WERI-Rb-1 (cell line): ENCODE measurements at regions not wholly inside any gene's neighbourhood (a gene's known extent, or its start where the extent isn't known, plus 50 kb on each side); places are given as distances from the start of the nearest gene placed in this dataset.

Experiments used
- DNase-seq: peaks from one replicate; pipeline ENCODE4 v3.0.0-alpha.2; 2020
- H3K27ac ChIP-seq: fragments of 250-450 bp; sonication (Bioruptor Pico); 2 replicates; pipeline ENCODE4 v1.5.1; 2020; ENCODE audit warnings: mild to moderate bottlenecking, moderate library complexity
- H3K27me3 ChIP-seq: fragments of 250-450 bp; sonication (Bioruptor Pico); 2 replicates; pipeline ENCODE4 v1.5.1; 2021; ENCODE audit warnings: mild to moderate bottlenecking, low read depth, moderate library complexity; ENCODE audit not compliant: insufficient read depth, severe bottlenecking
- H3K36me3 ChIP-seq: fragments of 250-450 bp; sonication (Bioruptor Pico); 2 replicates; pipeline ENCODE4 v1.5.1; 2020; ENCODE audit warnings: mild to moderate bottlenecking, moderate library complexity
- H3K4me3 ChIP-seq: 2 replicates; pipeline ENCODE4 v1.5.1; 2011; ENCODE audit warnings: low read depth, mild to moderate bottlenecking, control low read depth, low read length
- H3K9me3 ChIP-seq: fragments of 250-450 bp; sonication (Bioruptor Pico); 2 replicates; pipeline ENCODE4 v1.5.1; 2021; ENCODE audit warnings: mild to moderate bottlenecking, moderate library complexity; ENCODE audit not compliant: severe bottlenecking
- CTCF ChIP-seq: IDR thresholded peaks from 2 replicates; pipeline ENCODE4 v1.5.1; 2011; ENCODE audit warnings: low read depth, mild to moderate bottlenecking, control low read depth, inconsistent platforms, low read length

GRCh38 chr17:37847102-37847501 lies 77.1 kb upstream of the TBC1D3K start:
- no peaks in the 10 kb centered on the region for H3K9me3 ChIP-seq
- no peak for DNase-seq
- no peak for TF ChIP-seq CTCF
- no peaks in the 10 kb centered on the region for H3K36me3 ChIP-seq
- no peak overlapping the region for H3K27ac ChIP-seq
- H3K4me3 ChIP-seq: no peak overlapping the region
- no peaks in the 10 kb centered on the region for H3K27me3 ChIP-seq

- no peak for TF ChIP-seq CTCF
- no peak for DNase-seq
- Histone ChIP-seq H3K36me3 (no peaks in the 10 kb centered on the region), H3K27ac (no peak overlapping the region), H3K9me3 (no peaks in the 10 kb centered on the region), H3K27me3 (no peaks in the 10 kb centered on the region), H3K4me3 (no peak overlapping the region)
These were observed 79.3 kb upstream of the TBC1D3K start for GRCh38 chr17:37844977-37845293.

- H3K4me3 ChIP-seq: no peak overlapping the region
- H3K27ac ChIP-seq: no peak overlapping the region
- peak; percentile 59 for TF ChIP-seq CTCF
- DNase-seq: no peak
- no peaks in the 10 kb centered on the region for H3K36me3 ChIP-seq
- H3K27me3 ChIP-seq: no peaks in the 10 kb centered on the region
- no peaks in the 10 kb centered on the region for H3K9me3 ChIP-seq
These were observed 79.8 kb upstream of the TBC1D3K start for GRCh38 chr17:37844158-37844976.

GRCh38 chr17:37842401-37842800 lies 81.8 kb upstream of the TBC1D3K start:
- no peak for DNase-seq
- H3K9me3 ChIP-seq: no peaks in the 10 kb centered on the region
- H3K4me3 ChIP-seq: no peak overlapping the region
- no peak for TF ChIP-seq CTCF
- H3K27me3 ChIP-seq: no peaks in the 10 kb centered on the region
- H3K27ac ChIP-seq: no peak overlapping the region
- no peaks in the 10 kb centered on the region for H3K36me3 ChIP-seq

- no peaks in the 10 kb centered on the region for H3K36me3 ChIP-seq
- no peak overlapping the region for H3K4me3 ChIP-seq
- no peak for TF ChIP-seq CTCF
- no peaks in the 10 kb centered on the region for H3K27me3 ChIP-seq
- no peak overlapping the region for H3K27ac ChIP-seq
- DNase-seq: no peak
- H3K9me3 ChIP-seq: no peaks in the 10 kb centered on the region
These were observed 83.0 kb upstream of the TBC1D3K start for GRCh38 chr17:37841232-37841631.

GRCh38 chr17:37840576-37840975 lies 83.6 kb upstream of the TBC1D3K start:
- Histone ChIP-seq H3K4me3 (no peak overlapping the region), H3K27me3 (no peaks in the 10 kb centered on the region), H3K36me3 (no peaks in the 10 kb centered on the region), H3K9me3 (no peaks in the 10 kb centered on the region), H3K27ac (no peak overlapping the region)
- no peak for DNase-seq
- no peak for TF ChIP-seq CTCF
